ENCODE measurements at regions not wholly inside any gene's neighbourhood (a gene's known extent, or its start where the extent isn't known, plus 50 kb on each side); places are given as distances from the start of the nearest gene placed in this dataset.

DNA sequence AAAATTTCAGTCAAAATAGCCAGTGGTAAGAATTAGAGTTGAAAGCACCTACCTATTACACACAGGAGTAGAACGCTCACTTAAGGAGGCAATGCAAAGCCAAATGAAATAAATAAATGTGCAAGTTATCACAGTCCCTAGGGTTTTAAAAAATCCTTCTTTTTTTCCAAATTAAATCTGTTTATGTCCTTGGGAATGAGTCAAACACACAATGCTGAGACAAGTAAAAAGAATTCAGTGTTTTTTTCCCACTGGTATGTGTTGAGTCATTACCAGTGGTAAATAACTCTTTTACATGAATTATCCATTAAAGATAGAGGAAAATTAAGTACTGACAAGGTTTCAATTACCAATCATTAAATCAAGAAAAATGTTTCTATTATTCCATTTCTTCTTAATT, 438.6 kb downstream of the TNS3 start:
- TF ChIP-seq, protein P1, sequence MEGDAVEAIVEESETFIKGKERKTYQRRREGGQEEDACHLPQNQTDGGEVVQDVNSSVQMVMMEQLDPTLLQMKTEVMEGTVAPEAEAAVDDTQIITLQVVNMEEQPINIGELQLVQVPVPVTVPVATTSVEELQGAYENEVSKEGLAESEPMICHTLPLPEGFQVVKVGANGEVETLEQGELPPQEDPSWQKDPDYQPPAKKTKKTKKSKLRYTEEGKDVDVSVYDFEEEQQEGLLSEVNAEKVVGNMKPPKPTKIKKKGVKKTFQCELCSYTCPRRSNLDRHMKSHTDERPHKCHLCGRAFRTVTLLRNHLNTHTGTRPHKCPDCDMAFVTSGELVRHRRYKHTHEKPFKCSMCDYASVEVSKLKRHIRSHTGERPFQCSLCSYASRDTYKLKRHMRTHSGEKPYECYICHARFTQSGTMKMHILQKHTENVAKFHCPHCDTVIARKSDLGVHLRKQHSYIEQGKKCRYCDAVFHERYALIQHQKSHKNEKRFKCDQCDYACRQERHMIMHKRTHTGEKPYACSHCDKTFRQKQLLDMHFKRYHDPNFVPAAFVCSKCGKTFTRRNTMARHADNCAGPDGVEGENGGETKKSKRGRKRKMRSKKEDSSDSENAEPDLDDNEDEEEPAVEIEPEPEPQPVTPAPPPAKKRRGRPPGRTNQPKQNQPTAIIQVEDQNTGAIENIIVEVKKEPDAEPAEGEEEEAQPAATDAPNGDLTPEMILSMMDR (IDR thresholded peaks at IDR 0.05) = no peak
- no peak for TF ChIP-seq POLR2A (IDR thresholded peaks at IDR 0.05)
